NCI-H460 (cell line): ENCODE measurements at regions not wholly inside any gene's neighbourhood (a gene's known extent, or its start where the extent isn't known, plus 50 kb on each side); places are given as distances from the start of the nearest gene placed in this dataset.
"Not testable (repeated sequence)": the region's sequence is repeated elsewhere in the genome, so short reads cannot be mapped to it uniquely, and the experiment has no call there.

Experiments used
- DNase-seq: peaks from one replicate; pipeline ENCODE4 v3.0.0-alpha.2; 2016; ENCODE audit warnings: low read depth; ENCODE audit errors: extremely low read depth

DNA sequence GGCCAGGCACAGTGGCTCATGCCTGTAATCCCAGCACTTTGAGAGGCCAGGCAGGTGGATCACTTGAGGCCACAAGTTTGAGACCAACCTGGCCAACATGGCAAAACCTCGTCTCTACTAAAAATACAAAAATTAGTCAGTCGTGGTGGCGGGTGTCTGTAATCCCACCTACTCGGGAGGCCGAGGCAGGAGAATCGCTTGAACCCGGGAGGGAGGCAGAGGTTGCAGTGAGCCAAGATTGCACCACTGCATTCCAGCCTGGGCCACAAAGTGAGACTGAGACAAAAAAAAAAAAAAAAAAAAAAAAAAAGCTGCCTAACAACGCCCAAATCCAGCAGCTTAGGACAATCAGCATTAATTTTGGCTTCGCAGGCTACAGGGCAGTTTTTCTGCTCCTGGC is 167.1 kb downstream of the GOSR1 start:
- not testable (repeated sequence) for DNase-seq

DNA sequence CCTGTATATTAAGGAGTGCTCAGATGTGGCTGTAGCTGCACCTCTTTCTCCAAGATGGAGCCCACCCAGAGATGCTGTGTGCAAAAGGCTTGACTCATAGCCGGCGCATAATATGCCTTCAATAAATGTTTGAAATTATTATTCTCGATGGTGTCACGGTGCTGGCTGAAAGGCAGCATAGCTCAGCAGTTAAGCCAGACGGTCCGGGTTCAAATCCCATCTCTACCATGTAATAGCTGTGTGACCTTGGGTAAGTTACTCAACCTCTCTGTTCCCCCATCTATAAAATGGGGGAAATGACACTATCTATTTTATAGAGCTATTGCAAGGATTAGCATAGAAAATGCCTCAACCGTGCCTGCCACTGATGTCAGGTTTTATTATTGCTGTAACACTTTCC is 164.2 kb downstream of the GOSR1 start:
- not testable (repeated sequence) for DNase-seq

DNA sequence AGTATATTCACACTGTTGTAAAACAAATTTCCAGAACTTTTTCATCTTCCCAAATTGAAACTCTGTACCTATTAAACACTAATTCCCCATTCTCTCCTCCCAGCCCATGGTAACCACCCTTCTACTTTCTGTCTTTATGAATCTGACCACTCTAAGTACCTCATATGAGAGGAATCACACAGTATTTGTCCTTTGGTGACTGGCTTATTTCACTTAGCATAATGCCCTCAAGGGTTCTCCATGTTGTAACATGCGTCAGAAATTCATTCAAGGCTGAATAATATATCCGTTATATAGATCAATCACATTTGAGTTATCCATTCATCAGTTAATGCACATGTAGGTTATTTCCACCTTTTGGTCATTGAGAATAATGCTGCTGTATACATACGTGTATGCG is 162.2 kb downstream of the GOSR1 start:
- DNase-seq = not testable (repeated sequence)

DNA sequence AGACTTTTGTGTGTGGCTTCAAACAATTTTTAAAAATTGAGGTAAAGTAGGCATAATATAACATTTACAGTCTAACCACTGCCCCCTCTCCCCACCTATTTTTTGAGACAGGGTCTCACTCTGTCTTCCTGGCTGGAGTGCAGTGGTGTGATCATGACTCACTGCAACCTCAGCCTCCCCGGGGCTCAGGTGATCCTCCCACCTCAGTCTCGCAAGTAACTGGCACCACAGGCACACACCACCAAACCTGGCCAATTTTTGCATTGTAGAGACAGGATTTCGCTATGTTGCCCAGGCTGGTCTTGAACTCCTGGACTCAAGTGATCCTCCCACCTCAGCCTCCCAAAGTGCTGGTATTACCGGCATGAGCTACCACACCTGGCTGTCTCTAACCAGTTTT is 161.8 kb downstream of the GOSR1 start:
- not testable (repeated sequence) for DNase-seq

DNA sequence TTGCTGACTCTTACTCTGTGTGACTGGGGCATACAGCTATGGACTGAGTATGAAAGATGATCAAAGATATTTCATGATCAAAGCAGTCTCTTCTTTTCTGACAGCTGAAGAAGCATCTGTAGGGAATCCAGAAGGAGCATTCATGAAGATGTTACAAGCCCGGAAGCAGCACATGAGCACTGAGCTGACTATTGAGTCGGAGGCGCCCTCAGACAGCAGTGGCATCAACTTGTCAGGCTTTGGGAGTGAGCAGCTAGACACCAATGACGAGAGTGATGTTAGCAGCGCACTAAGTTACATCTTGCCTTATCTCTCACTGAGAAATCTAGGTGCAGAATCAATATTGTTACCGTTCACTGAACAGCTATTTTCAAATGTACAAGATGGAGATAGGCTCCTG is 154.4 kb downstream of the GOSR1 start:
- not testable (repeated sequence) for DNase-seq

DNA sequence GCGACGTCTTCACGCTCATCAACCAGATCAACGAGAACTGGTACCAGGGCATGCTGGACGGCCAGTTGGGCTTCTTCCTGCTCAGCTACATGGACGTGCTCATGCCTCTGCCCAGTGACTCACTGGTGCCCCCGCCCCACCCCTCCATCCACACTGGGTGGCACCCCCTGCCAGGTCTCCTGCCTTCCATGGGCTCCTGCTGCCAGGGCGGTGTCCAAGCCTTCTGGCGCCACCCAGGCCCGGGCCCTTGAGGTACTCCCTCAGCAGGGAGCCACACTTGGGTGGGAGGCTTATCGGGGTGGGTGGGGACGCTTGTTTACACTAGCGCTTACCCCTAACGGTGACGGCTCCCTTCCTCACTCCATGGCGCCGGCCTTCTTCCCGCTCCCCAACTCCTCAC is 148.2 kb downstream of the GOSR1 start:
- DNase-seq = not testable (repeated sequence)

DNA sequence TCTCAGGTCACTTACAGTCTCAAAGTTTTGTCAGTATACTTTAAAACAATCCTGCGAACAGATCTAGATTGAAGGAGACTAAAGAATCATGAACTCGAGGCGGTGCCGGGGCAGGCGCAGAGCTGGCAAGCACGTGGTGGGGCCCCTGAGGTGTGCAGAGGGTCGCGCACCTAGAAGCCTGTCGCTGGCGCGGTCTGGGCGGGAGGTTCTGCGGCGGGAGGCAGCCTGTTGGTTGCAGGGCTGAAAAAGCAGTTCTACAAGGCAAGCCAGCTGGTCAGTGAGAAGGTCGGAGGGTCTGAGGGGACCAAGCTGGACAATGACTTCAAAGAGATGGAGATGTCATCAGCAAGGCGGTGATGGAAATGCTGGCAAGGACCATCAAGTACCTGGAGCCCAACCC is 147.0 kb downstream of the GOSR1 start:
- DNase-seq = not testable (repeated sequence)

DNA sequence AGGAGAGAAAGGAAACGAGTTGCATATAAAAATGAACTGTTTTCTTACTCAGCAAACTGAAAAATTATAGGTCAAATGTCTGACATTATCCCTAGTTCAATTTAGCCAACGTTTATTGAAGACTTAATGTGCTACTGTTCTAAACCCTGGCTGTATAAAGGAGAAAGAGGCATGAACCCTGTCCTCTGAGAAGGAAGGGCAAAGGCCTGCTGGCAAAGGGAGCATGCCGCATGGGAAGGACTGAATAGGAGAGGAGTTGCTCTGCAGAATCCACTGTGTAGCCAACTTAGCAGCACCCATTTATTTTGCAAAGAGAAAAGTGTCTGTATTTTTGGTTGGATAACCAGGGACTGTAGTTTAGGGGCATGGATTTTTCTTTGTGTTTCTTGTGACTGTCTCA is 132.5 kb downstream of the GOSR1 start:
- not testable (repeated sequence) for DNase-seq

DNA sequence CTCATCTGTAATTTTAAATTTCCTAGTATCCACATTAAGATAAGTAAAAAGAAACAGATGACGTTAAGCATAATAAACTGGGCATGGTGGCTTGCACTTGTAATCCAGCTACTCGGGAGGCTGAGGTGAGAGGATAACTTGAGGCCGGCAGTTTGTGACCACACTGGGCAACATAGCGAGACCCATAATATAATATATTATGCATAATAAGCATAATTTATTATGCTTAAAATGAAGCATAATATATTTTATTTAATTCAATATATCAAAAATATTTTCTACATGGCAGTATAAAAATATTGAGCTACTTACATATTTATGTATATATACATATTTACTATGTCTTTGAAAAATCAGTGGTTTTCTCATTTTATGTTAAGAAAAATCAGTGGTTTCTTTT is 128.3 kb downstream of the GOSR1 start:
- no peak for DNase-seq

DNA sequence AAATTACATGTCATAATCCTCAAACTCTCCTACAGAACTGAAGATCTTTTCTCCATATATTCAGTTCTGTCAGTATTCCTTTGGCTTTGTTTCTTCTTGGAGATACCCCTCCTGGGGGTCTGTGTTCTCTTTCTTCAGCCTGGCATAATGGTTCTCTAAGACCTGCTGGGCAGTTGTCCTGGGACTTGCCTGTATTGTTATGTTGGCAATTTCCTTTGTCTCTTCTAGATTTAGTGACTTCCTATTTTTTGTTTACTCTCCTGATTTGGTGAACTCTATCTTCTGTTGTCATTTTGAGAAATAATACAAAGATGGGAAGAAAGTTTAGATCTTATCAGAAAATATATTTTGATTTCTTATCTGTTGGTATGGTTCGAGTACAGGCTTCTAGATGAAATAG is 127.8 kb downstream of the GOSR1 start:
- no peak for DNase-seq

DNA sequence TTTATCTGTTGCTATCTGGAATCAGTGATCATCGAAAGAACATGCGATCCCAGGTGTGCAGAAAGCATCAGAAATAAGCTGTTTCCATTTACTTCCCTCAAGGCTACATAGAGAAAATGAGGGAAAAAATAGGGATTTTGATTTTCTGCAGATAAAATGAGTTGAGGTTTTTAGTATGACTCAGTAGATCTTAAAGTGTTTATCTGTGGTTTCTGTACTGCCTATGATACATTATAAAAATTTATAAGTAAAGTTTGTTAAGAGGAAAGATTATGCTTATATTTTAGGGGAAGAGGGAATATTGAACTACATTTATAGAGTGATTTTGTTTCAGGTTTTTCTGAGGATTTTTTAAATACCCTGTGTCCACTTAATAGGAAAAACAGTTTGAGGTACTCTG is 125.2 kb downstream of the GOSR1 start:
- DNase-seq = not testable (repeated sequence)

DNA sequence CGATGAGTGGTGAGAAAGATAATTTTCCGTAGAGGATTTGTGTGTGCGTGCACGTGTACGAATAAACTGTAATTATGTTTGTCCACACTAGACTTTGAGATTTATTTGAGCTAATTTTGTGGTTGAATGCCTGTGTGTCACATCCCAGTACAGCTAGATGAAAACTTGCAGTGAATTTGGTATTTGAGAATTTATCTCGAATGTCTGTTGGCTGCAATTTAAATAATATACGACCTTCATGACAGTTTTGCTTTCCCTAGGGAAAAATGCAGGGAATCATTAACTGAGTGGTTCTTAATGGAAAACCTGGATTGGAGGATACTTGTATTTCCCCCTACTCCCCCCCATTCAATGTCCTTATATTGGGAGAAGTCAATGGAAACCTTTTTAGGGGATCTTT is 124.8 kb downstream of the GOSR1 start:
- DNase-seq = not testable (repeated sequence)

DNA sequence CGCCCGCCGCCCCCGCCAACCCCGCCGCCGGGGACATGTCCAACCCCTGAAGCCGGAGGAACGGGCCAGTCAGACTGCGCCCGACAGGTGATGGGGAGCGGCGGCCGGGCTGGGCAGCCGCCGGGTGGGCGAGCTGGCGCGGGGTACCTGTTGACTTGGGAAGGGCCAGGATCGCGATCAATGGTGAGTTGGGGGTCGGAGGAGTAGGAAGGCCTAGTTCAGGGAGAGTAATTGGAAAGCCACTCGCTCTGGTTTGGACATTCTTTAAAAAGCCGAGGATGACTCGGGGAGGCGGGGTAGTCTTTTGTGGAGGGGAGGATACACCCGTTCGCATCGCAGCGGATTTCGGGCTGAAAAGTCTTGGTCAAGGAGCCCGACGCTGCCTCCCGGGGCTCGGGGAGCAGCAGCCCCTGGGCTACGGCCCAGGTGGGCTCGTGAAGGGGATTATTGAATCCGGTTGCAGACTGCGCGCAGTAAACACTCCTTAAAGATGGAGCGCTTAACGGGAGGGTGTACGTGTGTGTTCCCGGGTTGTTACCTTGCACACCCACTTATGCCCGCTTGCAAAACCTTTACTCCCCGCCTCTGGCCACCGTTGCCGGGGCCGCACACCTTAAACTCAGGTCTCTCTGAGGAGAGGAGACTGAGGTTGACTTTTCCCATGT is 123.8 kb downstream of the GOSR1 start:
- no peak for DNase-seq

DNA sequence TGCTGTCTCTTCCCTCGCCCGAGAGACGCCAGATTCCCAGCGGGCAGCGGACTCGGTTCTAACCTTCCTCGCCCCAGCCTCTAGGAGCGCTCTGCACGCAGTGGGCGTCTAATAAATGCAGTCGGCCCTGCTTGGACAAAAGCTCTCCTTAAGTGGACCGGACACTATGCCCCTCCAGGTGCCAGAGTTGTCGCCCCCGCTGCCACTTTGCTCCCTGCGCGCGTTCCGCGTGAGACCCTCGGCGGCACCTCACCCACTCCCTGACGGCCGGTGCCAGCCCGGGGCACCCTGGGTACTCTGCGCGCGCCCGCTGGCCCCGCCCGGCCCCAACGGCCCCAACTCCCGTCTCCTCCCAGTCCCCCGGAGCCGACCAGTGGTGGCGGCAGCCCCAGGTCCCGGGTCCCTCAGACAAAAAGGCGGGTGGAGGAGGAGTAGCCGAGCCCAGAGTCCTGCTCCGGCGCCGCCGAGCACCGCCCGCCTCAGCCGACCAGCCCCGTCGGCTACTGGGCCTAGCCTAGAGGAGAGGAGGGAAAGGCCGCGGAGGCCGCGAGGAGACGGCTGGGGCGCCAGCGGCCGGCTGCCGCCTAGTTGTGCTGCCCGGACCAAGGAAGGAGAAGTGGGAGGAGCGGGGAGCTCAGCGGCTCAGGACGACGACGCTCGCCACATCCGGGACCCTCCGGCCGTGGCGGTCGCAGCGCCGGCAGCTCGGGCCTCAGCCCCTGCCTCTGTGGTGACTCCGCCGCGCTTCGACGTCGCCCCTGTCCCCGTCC is 123.0 kb downstream of the GOSR1 start:
- peak; percentile 79 for DNase-seq

DNA sequence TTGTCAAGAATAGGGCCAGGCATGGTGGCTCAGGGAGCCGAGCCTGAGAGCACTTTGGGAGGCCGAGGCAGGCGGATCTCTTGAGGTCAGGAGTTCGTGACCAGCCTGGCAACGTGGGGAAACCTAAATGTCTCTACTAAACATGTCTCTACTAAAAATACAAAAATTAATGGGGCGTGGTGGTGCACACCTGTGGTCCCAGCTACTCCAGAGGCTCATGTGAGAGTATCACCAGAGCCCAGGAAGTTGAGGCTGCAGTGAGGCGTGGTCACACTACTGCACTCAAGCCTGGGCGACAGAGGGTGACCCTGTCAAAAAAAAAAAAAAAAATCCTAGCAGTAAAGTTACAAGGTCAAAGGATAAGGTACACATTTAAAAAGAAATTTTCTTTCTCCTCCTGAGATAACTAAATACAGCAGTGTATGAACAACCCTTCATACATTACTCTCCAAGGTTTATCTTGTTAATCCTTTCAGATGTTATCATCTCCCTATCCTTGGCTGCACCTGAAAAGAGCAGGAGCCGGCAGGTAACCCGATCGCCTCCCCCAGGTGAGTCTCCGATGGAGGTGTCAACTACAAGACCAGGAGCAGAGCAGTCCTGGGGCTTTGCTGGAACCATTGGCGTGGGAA is 122.3 kb downstream of the GOSR1 start:
- no peak for DNase-seq

DNA sequence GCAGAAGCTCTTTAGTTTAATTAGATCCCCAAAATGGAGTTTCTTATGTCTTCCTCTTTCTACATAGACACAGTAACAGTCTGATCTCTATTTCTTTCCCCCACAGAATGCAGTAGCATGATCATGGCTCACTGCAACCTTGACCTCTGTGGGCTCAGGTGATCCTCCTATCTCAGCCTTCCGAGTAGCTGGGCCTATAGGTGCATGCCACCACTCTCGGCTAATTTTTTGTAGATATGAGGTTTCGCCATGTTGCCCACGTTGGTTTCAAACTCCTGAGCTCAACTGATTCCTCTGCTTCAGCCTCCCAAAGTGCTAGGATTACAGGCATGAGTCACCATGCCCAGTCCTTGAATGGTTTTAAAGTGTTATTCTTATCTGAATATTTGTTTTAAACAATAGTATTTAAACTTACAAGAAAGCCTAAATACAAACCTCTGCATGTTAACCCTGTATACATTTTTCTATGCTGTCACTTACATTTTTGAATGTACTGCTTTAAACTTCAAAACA is 120.6 kb downstream of the GOSR1 start:
- DNase-seq = no peak

DNA sequence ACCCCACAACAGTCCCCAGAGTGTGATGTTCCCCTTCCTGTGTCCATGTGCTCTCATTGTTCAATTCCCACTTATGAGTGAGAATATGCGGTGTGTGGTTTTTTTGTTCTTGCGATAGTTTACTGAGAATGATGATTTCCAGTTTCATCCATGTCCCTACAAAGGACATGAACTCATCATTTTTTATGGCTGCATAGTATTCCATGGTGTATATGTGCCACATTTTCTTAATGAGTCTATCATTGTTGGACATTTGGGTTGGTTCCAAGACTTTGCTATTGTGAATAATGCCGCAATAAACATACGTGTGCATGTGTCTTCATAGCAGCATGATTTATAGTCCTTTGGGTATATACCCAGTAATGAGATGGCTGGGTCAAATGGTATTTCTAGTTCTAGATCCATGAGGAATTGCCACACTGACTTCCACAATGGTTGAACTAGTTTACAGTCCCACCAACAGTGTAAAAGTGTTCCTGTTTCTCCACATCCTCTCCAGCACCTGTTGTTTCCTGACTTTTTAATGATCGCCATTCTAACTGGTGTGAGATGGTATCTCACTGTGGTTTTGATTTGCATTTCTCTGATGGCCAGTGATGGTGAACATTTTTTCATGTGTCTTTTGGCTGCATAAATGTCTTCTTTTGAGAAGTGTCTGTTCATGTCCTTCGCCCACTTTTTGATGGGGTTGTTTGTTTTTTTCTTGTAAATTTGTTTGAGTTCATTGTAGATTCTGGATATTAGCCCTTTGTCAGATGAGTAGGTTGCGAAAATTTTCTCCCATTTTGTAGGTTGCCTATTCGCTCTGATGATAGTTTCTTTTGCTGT is 120.0 kb downstream of the GOSR1 start:
- not testable (repeated sequence) for DNase-seq

DNA sequence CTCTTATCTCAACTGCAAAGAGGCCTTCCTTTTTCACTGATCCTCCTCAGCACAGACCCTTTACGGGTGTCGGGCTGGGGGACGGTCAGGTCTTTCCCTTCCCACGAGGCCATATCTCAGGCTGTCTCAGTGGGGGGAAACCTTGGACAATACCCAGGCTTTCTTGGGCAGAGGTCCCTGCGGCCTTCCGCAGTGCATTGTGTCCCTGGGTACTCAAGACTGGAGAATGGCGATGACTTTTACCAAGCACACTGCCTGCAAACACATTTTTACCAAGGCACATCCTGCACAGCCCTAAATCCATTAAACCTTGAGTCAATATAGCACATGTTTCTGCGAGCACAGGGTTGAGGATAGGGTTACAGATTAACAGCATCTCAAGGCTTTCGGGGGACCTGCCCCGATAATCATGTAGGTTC is 117.8 kb downstream of the GOSR1 start:
- not testable (repeated sequence) for DNase-seq

DNA sequence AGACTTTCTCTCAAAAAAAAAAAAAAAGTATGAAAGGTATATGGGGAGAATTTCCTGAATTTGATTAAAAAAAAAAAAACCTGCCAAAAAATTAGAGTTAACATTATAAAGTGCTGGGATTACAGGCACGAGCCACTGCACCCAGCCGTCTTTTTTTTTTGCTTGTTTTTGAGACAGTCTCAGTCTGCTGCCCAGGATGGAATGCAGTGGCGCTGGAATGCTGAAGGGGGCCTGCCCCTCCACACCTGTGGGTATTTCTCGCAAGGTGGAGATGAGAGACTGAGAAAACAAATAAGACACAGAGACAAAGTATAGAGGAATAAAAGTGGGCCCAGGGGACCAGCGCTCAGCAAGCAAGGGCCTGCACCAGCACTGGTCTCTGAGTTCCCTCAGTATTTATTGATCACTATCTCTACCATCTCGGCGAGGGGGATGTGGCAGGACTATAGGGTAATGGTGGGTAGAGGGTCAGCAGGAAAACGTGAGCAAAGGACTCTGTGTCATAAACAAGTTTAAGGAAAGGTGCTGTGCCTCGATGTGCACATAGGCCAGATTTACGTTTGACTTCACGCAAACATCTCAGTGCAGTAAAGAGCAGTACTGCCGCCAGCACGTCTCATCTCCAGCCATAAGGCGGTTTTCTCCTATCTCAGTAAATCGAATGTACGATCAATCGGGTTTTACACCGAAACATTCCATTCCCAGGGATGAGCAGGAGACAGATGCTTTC is 117.2 kb downstream of the GOSR1 start:
- no peak for DNase-seq
